Lower lobe of right lung (tissue), 2 donors: ENCODE measurements at regions not wholly inside any gene's neighbourhood (a gene's known extent, or its start where the extent isn't known, plus 50 kb on each side); places are given as distances from the start of the nearest gene placed in this dataset.

Experiments
- ATAC-seq, 2 donors: fragments of 200-7000 bp; cut with Tn5 transposase; one replicate each; pipeline ENCODE4 v1.9.1; 2020 to 2022; ENCODE audit warnings: mild to moderate bottlenecking in 2 of 2, moderate library complexity in 2 of 2
- DNase-seq: peaks from one replicate; pipeline ENCODE4 v3.0.0-alpha.2; 2020
- H3K27ac ChIP-seq: fragments of 200-600 bp; one replicate; pipeline ENCODE4 v1.8.0; 2022
- H3K27me3 ChIP-seq: fragments of 200-600 bp; one replicate; pipeline ENCODE4 v1.8.0; 2022; ENCODE audit warnings: low read depth
- H3K36me3 ChIP-seq: fragments of 200-600 bp; one replicate; pipeline ENCODE4 v1.8.0; 2022; ENCODE audit warnings: mild to moderate bottlenecking
- H3K4me1 ChIP-seq: fragments of 200-600 bp; one replicate; pipeline ENCODE4 v1.8.0; 2022
- H3K4me3 ChIP-seq: fragments of 200-600 bp; one replicate; pipeline ENCODE4 v1.8.0; 2022; ENCODE audit warnings: mild to moderate bottlenecking
- H3K9me3 ChIP-seq: fragments of 200-600 bp; one replicate; pipeline ENCODE4 v1.8.0; 2022
- intact Hi-C: fragments of 100-400 bp; cut with DNase I; formaldehyde crosslinking; loops from one replicate; pipeline ENCODE4 v1.11.0; 2022
- TF ChIP-seq, protein P1 (sequence below): fragments of 200-600 bp; IDR thresholded peaks from one replicate; pipeline ENCODE4 v1.8.0; 2022; ENCODE audit warnings: antibody characterized with exemption, mild to moderate bottlenecking
- donor health status: DM: no; HTN: yes; CAD: no; lungs with severe emphysema.

DNA sequence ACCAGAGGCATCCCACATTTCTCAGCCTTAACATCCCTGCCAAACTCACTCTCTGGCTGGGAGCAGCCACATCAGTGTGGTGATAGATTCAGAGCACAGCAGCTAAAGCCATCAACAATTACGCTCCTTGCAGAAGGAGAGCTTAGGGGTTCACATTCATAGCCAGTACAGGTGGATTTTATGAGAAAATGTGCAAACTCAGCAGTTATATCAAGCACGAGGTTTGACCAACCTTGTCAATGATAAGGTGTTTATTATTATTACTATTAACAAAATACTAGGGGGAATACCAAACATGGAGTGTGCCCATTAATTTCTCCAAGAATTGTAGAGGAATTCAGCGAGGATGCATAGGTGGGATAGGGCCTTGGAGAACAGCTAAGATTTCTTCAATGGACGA lies 362.3 kb downstream of the WDR11 start:
- ATAC-seq (no peak), DNase-seq (no peak)
- TF ChIP-seq, protein P1, sequence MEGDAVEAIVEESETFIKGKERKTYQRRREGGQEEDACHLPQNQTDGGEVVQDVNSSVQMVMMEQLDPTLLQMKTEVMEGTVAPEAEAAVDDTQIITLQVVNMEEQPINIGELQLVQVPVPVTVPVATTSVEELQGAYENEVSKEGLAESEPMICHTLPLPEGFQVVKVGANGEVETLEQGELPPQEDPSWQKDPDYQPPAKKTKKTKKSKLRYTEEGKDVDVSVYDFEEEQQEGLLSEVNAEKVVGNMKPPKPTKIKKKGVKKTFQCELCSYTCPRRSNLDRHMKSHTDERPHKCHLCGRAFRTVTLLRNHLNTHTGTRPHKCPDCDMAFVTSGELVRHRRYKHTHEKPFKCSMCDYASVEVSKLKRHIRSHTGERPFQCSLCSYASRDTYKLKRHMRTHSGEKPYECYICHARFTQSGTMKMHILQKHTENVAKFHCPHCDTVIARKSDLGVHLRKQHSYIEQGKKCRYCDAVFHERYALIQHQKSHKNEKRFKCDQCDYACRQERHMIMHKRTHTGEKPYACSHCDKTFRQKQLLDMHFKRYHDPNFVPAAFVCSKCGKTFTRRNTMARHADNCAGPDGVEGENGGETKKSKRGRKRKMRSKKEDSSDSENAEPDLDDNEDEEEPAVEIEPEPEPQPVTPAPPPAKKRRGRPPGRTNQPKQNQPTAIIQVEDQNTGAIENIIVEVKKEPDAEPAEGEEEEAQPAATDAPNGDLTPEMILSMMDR = no peak
- Histone ChIP-seq H3K27me3 (no peaks in the 10 kb centered on the region), H3K27ac (no peak overlapping the region), H3K4me3 (no peak overlapping the region), H3K4me1 (no peaks in the 10 kb centered on the region), H3K9me3 (no peaks in the 10 kb centered on the region), H3K36me3 (no peaks in the 10 kb centered on the region)
- intact Hi-C loops = no loop called here

DNA sequence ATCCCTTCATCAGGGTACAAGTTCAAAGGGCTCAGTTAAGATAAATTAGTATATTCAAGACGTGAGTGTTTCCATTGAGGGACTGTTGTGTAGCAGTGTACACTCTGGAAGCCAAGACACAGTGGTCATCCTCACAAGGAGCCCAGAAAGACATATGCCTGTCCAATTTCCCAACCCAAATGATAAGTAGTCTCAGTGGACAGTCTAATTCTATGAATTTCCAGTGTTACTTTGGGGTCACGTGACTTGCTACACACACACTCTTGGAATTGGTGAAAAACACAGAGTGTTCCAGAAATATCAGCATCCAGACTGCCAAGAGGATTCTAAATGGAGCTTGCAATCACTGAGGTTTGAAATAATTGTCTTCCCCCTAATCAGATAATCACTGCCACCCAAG lies 365.1 kb downstream of the WDR11 start:
- Histone ChIP-seq H3K4me1 (no peaks in the 10 kb centered on the region), H3K9me3 (no peaks in the 10 kb centered on the region), H3K36me3 (no peaks in the 10 kb centered on the region), H3K4me3 (no peak overlapping the region), H3K27ac (no peak overlapping the region), H3K27me3 (no peaks in the 10 kb centered on the region)
- intact Hi-C loops = no loop called here
- TF ChIP-seq, protein P1 = no peak
- ATAC-seq (no peak), DNase-seq (no peak)

DNA sequence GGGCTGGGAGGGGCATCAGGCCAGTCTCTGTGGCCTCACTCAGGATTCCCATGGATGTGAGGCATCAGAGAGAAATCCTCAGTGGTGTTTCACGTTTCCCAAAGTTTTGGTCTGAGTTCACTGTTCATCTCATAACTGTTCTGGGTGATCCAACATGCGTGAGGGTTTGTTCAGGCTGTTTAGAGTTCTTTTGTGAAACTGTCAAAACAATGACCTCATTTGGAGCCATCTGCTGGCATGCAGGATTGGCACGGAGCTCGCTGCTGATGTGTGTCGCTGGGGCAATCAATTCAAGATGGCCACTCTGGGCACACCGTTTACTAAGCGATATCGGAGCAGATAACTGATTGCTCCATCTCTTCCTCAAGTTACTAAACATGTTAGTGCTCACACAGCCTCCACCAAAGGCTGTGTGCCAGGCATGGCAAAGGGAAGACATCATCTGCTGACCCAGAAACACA lies 365.6 kb downstream of the WDR11 start:
- H3K9me3 ChIP-seq = no peaks in the 10 kb centered on the region
- no peaks in the 10 kb centered on the region for H3K4me1 ChIP-seq
- intact Hi-C loops = no loop called here
- DNase-seq (no peak), ATAC-seq (no peak)
- H3K36me3 ChIP-seq = no peaks in the 10 kb centered on the region
- TF ChIP-seq, protein P1 = no peak
- no peak overlapping the region for H3K4me3 ChIP-seq
- no peak overlapping the region for H3K27ac ChIP-seq
- H3K27me3 ChIP-seq = no peaks in the 10 kb centered on the region

DNA sequence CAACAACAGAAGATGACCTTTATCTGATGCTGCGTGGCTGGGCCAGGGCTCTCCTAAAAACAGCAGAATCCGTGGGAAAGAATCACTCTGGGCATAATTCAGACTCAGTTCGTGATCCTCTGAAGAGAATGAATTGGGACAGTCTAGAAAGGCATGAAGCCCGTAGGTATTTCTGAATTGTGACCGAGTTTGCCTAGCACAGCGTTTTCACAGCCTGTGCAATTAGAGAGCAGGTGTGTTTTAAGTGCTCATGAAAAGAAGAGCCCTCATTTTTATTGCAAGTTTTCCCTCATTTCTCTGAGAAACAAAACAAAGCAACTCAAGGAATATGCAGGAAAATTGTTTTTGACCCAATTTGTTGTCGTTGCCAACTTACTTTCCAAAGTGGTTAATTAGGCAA lies 366.2 kb downstream of the WDR11 start:
- Histone ChIP-seq H3K36me3 (no peaks in the 10 kb centered on the region), H3K4me3 (no peak overlapping the region), H3K27ac (no peak overlapping the region), H3K9me3 (no peaks in the 10 kb centered on the region), H3K4me1 (no peaks in the 10 kb centered on the region), H3K27me3 (no peaks in the 10 kb centered on the region)
- intact Hi-C loops = no loop called here
- DNase-seq (no peak), ATAC-seq (no peak)
- TF ChIP-seq, protein P1 = no peak

DNA sequence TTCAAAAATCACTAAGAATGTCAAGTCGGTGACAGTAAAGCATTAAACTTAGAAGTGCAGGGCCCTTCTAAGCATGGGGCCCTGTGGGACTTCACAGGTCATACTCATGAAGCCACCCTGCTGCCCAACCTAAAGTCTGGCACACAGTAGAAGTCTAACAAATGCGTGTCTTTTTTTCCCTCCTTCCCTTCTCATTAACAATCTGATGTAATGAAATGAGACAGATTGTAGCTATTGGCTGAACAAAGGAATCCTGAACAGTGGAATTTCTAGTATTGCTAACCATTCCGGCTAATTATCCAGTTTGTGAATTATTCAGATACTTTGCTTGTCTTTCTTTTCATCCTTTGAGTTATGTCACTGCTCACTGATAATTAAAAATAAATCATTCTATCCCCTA lies 369.9 kb downstream of the WDR11 start:
- intact Hi-C loops = no loop called here
- ATAC-seq = no peak
- TF ChIP-seq, protein P1 = no peak

DNA sequence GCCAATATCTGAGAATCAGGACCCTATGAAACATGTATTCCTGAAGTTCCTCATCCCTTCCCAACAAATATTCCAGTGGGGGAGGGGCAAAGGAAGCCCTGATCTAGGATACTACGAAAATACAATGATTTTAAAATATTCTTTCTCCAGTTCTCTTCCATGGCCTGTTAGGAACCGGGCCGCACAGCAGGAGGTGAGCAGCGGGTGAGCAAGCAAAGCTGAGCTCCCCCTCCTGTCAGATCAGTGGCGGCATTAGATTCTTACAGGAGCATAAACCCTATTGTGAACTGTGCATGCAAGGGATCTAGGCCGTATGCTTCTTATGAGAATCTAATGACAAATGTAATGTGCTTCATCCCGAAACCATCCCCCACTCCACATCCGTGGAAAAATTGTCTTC lies 370.8 kb downstream of the WDR11 start:
- Histone ChIP-seq H3K27me3 (no peaks in the 10 kb centered on the region), H3K9me3 (no peaks in the 10 kb centered on the region), H3K36me3 (no peaks in the 10 kb centered on the region), H3K4me3 (no peak overlapping the region), H3K27ac (no peak overlapping the region), H3K4me1 (no peaks in the 10 kb centered on the region)
- DNase-seq (no peak), ATAC-seq (no peak)
- TF ChIP-seq, protein P1 = no peak
- intact Hi-C loops = no loop called here

More for the DNA sequence above, 369.9 kb downstream of the WDR11 start:
- no peaks in the 10 kb centered on the region for H3K9me3 ChIP-seq
- no peak overlapping the region for H3K27ac ChIP-seq
- no peak overlapping the region for H3K4me3 ChIP-seq
- H3K27me3 ChIP-seq = no peaks in the 10 kb centered on the region
- no peak for DNase-seq
- H3K4me1 ChIP-seq = no peaks in the 10 kb centered on the region
- no peaks in the 10 kb centered on the region for H3K36me3 ChIP-seq
